ENCODE measurements at regions not wholly inside any gene's neighbourhood (a gene's known extent, or its start where the extent isn't known, plus 50 kb on each side); places are given as distances from the start of the nearest gene placed in this dataset.

GRCh38 chr2:42875880-42876279 lies 83.5 kb upstream of the HAAO start:
- no peak overlapping the region for H3K27ac ChIP-seq (ENCODE audit: low read depth, low read length, poor library complexity, severe bottlenecking)
- H3K27me3 ChIP-seq (replicated peaks; ENCODE audit: insufficient read depth, low read depth, low read length, poor library complexity), result no peaks in the 10 kb centered on the region
- no TSS peak for BruUV-seq (replicated peaks)
- no peaks in the 10 kb centered on the region for H3K9me3 ChIP-seq (ENCODE audit: low read depth, low read length, poor library complexity, severe bottlenecking)
- intact Hi-C loops (cut with micrococcal nuclease; ENCODE audit: unreplicated experiment), result no loop called here
- ChIA-PET CTCF (interaction anchor here (0.5 kb wide), 1 partner anchor 353 kb away, joined by 3 read pairs; no protein-coding TSS in a partner anchor), POLR2A (ENCODE audit: low non-redundant PET) (no interaction called here)
- DNase-seq (ENCODE audit: low spot score), result no peak
- H3K4me3 ChIP-seq (ENCODE audit: low read depth, low read length, poor library complexity, severe bottlenecking), result no peak overlapping the region
- no peaks in the 10 kb centered on the region for H3K4me1 ChIP-seq (ENCODE audit: insufficient read depth, low read length, poor library complexity, severe bottlenecking)
- no peaks in the 10 kb centered on the region for H3K36me3 ChIP-seq (ENCODE audit: insufficient read depth, low read length, poor library complexity, severe bottlenecking)
- no peak for TF ChIP-seq EZH2 (IDR thresholded peaks at IDR 0.05; ENCODE audit: borderline replicate concordance, low read depth, low read length, poor library complexity, severe bottlenecking)
- TF ChIP-seq CTCF (conservative IDR thresholded peaks at IDR 0.05; ENCODE audit: low read depth, low read length), result no peak

GRCh38 chr2:42874949-42875801 lies 82.8 kb upstream of the HAAO start:
- Histone ChIP-seq H3K27ac (ENCODE audit: low read depth, low read length, poor library complexity, severe bottlenecking) (no peak overlapping the region), H3K27me3 (replicated peaks; ENCODE audit: insufficient read depth, low read depth, low read length, poor library complexity) (no peaks in the 10 kb centered on the region), H3K36me3 (ENCODE audit: insufficient read depth, low read length, poor library complexity, severe bottlenecking) (no peaks in the 10 kb centered on the region), H3K4me1 (ENCODE audit: insufficient read depth, low read length, poor library complexity, severe bottlenecking) (no peaks in the 10 kb centered on the region), H3K4me3 (ENCODE audit: low read depth, low read length, poor library complexity, severe bottlenecking) (no peak overlapping the region), H3K9me3 (ENCODE audit: low read depth, low read length, poor library complexity, severe bottlenecking) (no peaks in the 10 kb centered on the region)
- no TSS peak for BruUV-seq (replicated peaks)
- no peak for DNase-seq (ENCODE audit: low spot score)
- ChIA-PET POLR2A (ENCODE audit: low non-redundant PET) (no interaction called here), CTCF (no interaction called here)
- intact Hi-C loops (cut with micrococcal nuclease; ENCODE audit: unreplicated experiment), result no loop called here
- TF ChIP-seq CTCF (conservative IDR thresholded peaks at IDR 0.05; ENCODE audit: low read depth, low read length) (no peak), EZH2 (IDR thresholded peaks at IDR 0.05; ENCODE audit: borderline replicate concordance, low read depth, low read length, poor library complexity, severe bottlenecking) (no peak)

GRCh38 chr2:42872721-42873120 lies 80.3 kb upstream of the HAAO start:
- no peak overlapping the region for H3K27ac ChIP-seq (ENCODE audit: low read depth, low read length, poor library complexity, severe bottlenecking)
- H3K27me3 ChIP-seq (replicated peaks; ENCODE audit: insufficient read depth, low read depth, low read length, poor library complexity), result no peaks in the 10 kb centered on the region
- no peaks in the 10 kb centered on the region for H3K36me3 ChIP-seq (ENCODE audit: insufficient read depth, low read length, poor library complexity, severe bottlenecking)
- H3K4me3 ChIP-seq (ENCODE audit: low read depth, low read length, poor library complexity, severe bottlenecking), result no peak overlapping the region
- H3K9me3 ChIP-seq (ENCODE audit: low read depth, low read length, poor library complexity, severe bottlenecking), result peaks cover 9% of the 10 kb centered on the region
- ChIA-PET POLR2A (ENCODE audit: low non-redundant PET) (no interaction called here), CTCF (no interaction called here)
- BruUV-seq (replicated peaks), result no TSS peak
- DNase-seq (ENCODE audit: low spot score), result no peak
- no peaks in the 10 kb centered on the region for H3K4me1 ChIP-seq (ENCODE audit: insufficient read depth, low read length, poor library complexity, severe bottlenecking)
- TF ChIP-seq CTCF (conservative IDR thresholded peaks at IDR 0.05; ENCODE audit: low read depth, low read length) (no peak), EZH2 (IDR thresholded peaks at IDR 0.05; ENCODE audit: borderline replicate concordance, low read depth, low read length, poor library complexity, severe bottlenecking) (no peak)
- intact Hi-C loops (cut with micrococcal nuclease; ENCODE audit: unreplicated experiment), result no loop called here
